Uterus (tissue), 2 donors: ENCODE measurements at regions not wholly inside any gene's neighbourhood (a gene's known extent, or its start where the extent isn't known, plus 50 kb on each side); places are given as distances from the start of the nearest gene placed in this dataset.

Experiments used
- CTCF ChIP-seq, 4 experiments: fragments of 200-600 bp in 2 of 4; fragments of 450-650 bp in 2 of 4; sonication (generic) in 2 of 4; IDR thresholded peaks; one replicate each; pipeline ENCODE4 v1.5.1; 2016 to 2019; ENCODE audit warnings: antibody characterized with exemption in 4 of 4, mild to moderate bottlenecking in 2 of 4, moderate library complexity in 1 of 4
- POLR2A ChIP-seq, 2 donors: fragments of 450-650 bp; IDR thresholded peaks; one replicate each; pipeline ENCODE4 v1.6.1; 2016; ENCODE audit warnings: antibody characterized with exemption in 2 of 2, mild to moderate bottlenecking in 1 of 2, moderate library complexity in 1 of 2

- TF ChIP-seq CTCF (IDR thresholded peaks at IDR 0.05) (no peak), POLR2A (IDR thresholded peaks at IDR 0.05) (no peak)
Observed at GRCh38 chr2:240284503-240285259, 144.2 kb upstream of the OTOS start.
